K562 (cell line): ENCODE measurements at regions not wholly inside any gene's neighbourhood (a gene's known extent, or its start where the extent isn't known, plus 50 kb on each side); places are given as distances from the start of the nearest gene placed in this dataset.

ENCODE experiments used
- ATAC-seq: fragments of 200-7000 bp; cut with Tn5 transposase; 3 replicates; pipeline ENCODE4 v1.9.1; 2020; ENCODE audit warnings: moderate library complexity
- BruUV-seq: library from RNA; stranded (reverse); fragments of 400-500 nt; replicated peaks from 2 replicates; lab custom pipeline; 2021; lab: Mats Ljungman, UMichigan
- CTCF ChIA-PET: fragments of 300-600 bp; formaldehyde crosslinking; extraction: SDS; loops from one replicate; lab custom pipeline; 2021; ENCODE audit warnings: low intra/inter-chr PET ratio; lab: Yijun Ruan, JAX
- POLR2A ChIA-PET: fragments of 300-600, 350-650 bp; sonication (Branson Sonifier 250); formaldehyde crosslinking; extraction: SDS; loops from one replicate; lab custom pipeline; 2021; ENCODE audit warnings: antibody characterized with exemption, inconsistent platforms; lab: Yijun Ruan, JAX
- DNase-seq, 4 experiments: peaks; one replicate each; pipeline versions ENCODE4 v3.0.0 to v3.0.0-alpha.2; 2011 to 2018; ENCODE audit warnings: low spot score in 3 of 4, mixed read lengths in 3 of 4; ENCODE audit errors: extremely low read depth in 1 of 4
- FAIRE-seq: peaks from 2 replicates; lab custom pipeline; 2011; peaks lifted over from hg19 to GRCh38; lab: Jason Lieb, UNC
- H2AFZ ChIP-seq: 2 replicates; pipeline ENCODE4 v1.6.0; 2011; ENCODE audit warnings: low read depth, low read length, control low read depth, inconsistent platforms
- H3K27ac ChIP-seq: fragments of 200-600 bp; 3 replicates; pipeline ENCODE4 v1.8.0; 2011; ENCODE audit warnings: low read depth, mild to moderate bottlenecking, control low read depth, inconsistent platforms, low read length, moderate library complexity, mixed read lengths; ENCODE audit errors: extremely low read depth
- H3K27me3 ChIP-seq, 2 experiments: fragments of 300-600 bp in 1 of 2; 2 replicates in 1 of 2; 3 replicates in 1 of 2; pipeline versions ENCODE4 v1.6.0 to v1.8.0; 2011; ENCODE audit warnings: inconsistent platforms in 2 of 2, low read length in 2 of 2, mild to moderate bottlenecking in 1 of 2, mixed read lengths in 1 of 2, moderate library complexity in 1 of 2; ENCODE audit not compliant: control insufficient read depth in 2 of 2, insufficient read depth in 2 of 2
- H3K36me3 ChIP-seq: fragments of 300-600 bp; 3 replicates; pipeline ENCODE4 v1.8.0; 2011; ENCODE audit warnings: mild to moderate bottlenecking, low read length, inconsistent platforms; ENCODE audit not compliant: control insufficient read depth, insufficient read depth
- H3K4me1 ChIP-seq, 2 experiments: fragments of 200-600 bp in 1 of 2; replicated peaks in 1 of 2; 2 replicates in 1 of 2; 3 replicates in 1 of 2; pipeline versions ENCODE4 v1.5.1 to v1.8.0; 2011; ENCODE audit warnings: inconsistent platforms in 2 of 2, low read length in 2 of 2, mild to moderate bottlenecking in 1 of 2, mixed read lengths in 1 of 2, moderate library complexity in 1 of 2; ENCODE audit not compliant: control insufficient read depth in 2 of 2, insufficient read depth in 2 of 2
- H3K4me2 ChIP-seq: 2 replicates; pipeline ENCODE4 v1.6.1; 2011; ENCODE audit warnings: low read length, control low read depth, inconsistent platforms, mixed read lengths; ENCODE audit not compliant: insufficient read depth
- H3K4me3 ChIP-seq: fragments of 200-600 bp; sonication (generic), shearing (Covaris generic); 2 replicates; pipeline ENCODE4 v1.5.1; 2016; ENCODE audit warnings: control low read depth, inconsistent platforms
- H3K79me2 ChIP-seq: fragments of 200-600 bp; 3 replicates; pipeline ENCODE4 v1.8.0; 2011; ENCODE audit warnings: low read length, inconsistent platforms; ENCODE audit not compliant: control insufficient read depth, insufficient read depth
- H3K9ac ChIP-seq, 2 experiments: 2 replicates each; pipeline versions ENCODE4 v1.6.0 to v1.6.1; 2011; ENCODE audit warnings: low read depth in 2 of 2, low read length in 2 of 2, control low read depth in 1 of 2, inconsistent platforms in 1 of 2, mild to moderate bottlenecking in 1 of 2, mixed read lengths in 1 of 2; ENCODE audit not compliant: insufficient read depth in 1 of 2
- H3K9me1 ChIP-seq: one replicate; pipeline ENCODE4 v1.6.0; 2011; ENCODE audit warnings: inconsistent platforms, mild to moderate bottlenecking, low read length, moderate library complexity; ENCODE audit not compliant: control insufficient read depth, insufficient read depth
- H3K9me3 ChIP-seq: replicated peaks from 2 replicates; pipeline ENCODE4 v1.5.1; 2011; ENCODE audit warnings: low read depth, low read length, inconsistent platforms; ENCODE audit not compliant: control insufficient read depth, insufficient read depth
- H4K20me1 ChIP-seq: replicated peaks from 2 replicates; pipeline ENCODE4 v1.6.1; 2011; ENCODE audit warnings: low read length, inconsistent platforms, mixed read lengths; ENCODE audit not compliant: control insufficient read depth, insufficient read depth
- EP300 ChIP-seq: IDR thresholded peaks from 2 replicates; pipeline ENCODE4 v1.6.1; 2012; ENCODE audit warnings: low read length, improper control_type of control experiment
- ETV5 ChIP-seq: sonication (generic); formaldehyde crosslinking; IDR thresholded peaks from 2 replicates; pipeline ENCODE4 v1.4.0; 2020; ENCODE audit warnings: low read depth, mild to moderate bottlenecking, missing genetic modification reagents
- MEF2A ChIP-seq: IDR thresholded peaks from 2 replicates; pipeline ENCODE4 v1.6.1; 2011; ENCODE audit warnings: low read depth, mild to moderate bottlenecking, low read length, moderate library complexity; ENCODE audit not compliant: control insufficient read depth
- NFE2 ChIP-seq: IDR thresholded peaks from 2 replicates; pipeline ENCODE4 v1.6.1; 2014; ENCODE audit warnings: antibody characterized with exemption, low read depth
- RNF2 ChIP-seq: sonication (generic); IDR thresholded peaks from 2 replicates; pipeline ENCODE4 v1.6.1; 2016
- SRSF9 ChIP-seq: fragments of 200-400 bp; formaldehyde crosslinking; IDR thresholded peaks from 2 replicates; pipeline ENCODE4 v1.6.1; 2017; ENCODE audit warnings: low read depth, low read length, borderline replicate concordance
- STAG1 ChIP-seq: sonication (generic); formaldehyde crosslinking; IDR thresholded peaks from 2 replicates; pipeline ENCODE4 v1.5.0; 2020; ENCODE audit warnings: missing genetic modification reagents, borderline replicate concordance
- ZNF143 ChIP-seq: sonication (generic); formaldehyde crosslinking; IDR thresholded peaks from 2 replicates; pipeline ENCODE4 v1.9.0; 2022; ENCODE audit warnings: mild to moderate bottlenecking, missing genetic modification reagents
- ZNF174 ChIP-seq: fragments of 250-450 bp; sonication (Bioruptor Pico); IDR thresholded peaks from 2 replicates; pipeline ENCODE4 v1.4.0; 2020; ENCODE audit warnings: mild to moderate bottlenecking
- ZNF589 ChIP-seq: fragments of 200-800 bp; sonication (Bioruptor generic); IDR thresholded peaks from 2 replicates; pipeline ENCODE4 v1.6.1; 2016; ENCODE audit warnings: low read depth, missing genetic modification characterization, missing compliant biosample characterization
- WGBS: fragments of 100-300 bp; shearing (Covaris generic); methylation state at CpG from one replicate; pipeline ENCODE4 v1.1.6; 2016; ENCODE audit warnings: low coverage, mixed read lengths; ENCODE audit not compliant: insufficient coverage; ENCODE audit errors: missing lambda C conversion rate; 5-methylcytosine and 5-hydroxymethylcytosine counted together
- in situ Hi-C: fragments of 300-500 bp; cut with MboI; formaldehyde crosslinking; loops from 4 replicates; pipeline ENCODE4 v1.15.0; 2018; ENCODE audit warnings: inconsistent platforms, mixed read lengths
- intact Hi-C: fragments of 100-400 bp; cut with micrococcal nuclease; formaldehyde crosslinking; loops from 2 replicates; pipeline ENCODE4 v1.14.2; 2022
- TF ChIP-seq, protein P1 (sequence below): sonication (generic); formaldehyde crosslinking; IDR thresholded peaks from 2 replicates; pipeline ENCODE4 v1.8.1; 2023; ENCODE audit warnings: mild to moderate bottlenecking, missing genetic modification reagents
- TF ChIP-seq, protein P2 (sequence below): sonication (generic); formaldehyde crosslinking; IDR thresholded peaks from 2 replicates; pipeline ENCODE4 v1.8.0; 2022; ENCODE audit warnings: mild to moderate bottlenecking, low read depth, missing genetic modification reagents
- TF ChIP-seq, protein P3 (sequence below): sonication (generic); formaldehyde crosslinking; IDR thresholded peaks from 2 replicates; pipeline ENCODE4 v1.8.1; 2023; ENCODE audit warnings: mild to moderate bottlenecking, missing genetic modification reagents, moderate library complexity
- TF ChIP-seq, protein P4 (sequence below), 2 experiments: fragments of 450-650 bp; IDR thresholded peaks; 2 replicates each; pipeline ENCODE4 v1.6.1; 2016

DNA sequence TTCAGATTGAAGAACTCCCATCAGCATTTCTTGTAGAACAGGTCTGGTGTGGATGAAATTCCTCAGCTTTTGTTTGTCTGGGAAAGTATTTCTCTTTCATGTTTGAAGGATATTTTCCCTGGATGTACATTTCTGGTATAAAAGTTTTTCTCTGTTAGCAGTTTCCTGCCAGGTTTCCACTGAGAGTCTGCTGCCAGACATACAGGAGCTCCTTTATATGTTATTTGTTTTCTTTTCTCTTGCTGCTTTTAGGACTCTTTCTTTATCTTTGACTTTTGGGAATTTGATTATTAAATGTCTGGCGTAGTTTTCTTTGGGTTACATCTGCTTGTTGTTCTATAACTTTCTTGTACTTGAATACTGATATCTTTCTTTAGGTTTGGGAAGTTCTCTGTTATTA lies 486.5 kb downstream of the ARAP2 start:
- 0% methylated on average over 1 of the region's 1 CpG for WGBS
- Histone ChIP-seq H3K9ac (no peak overlapping the region), H4K20me1 (no peaks in the 10 kb centered on the region), H3K27ac (no peak overlapping the region), H3K79me2 (no peaks in the 10 kb centered on the region), H3K4me3 (no peak overlapping the region), H3K9me1 (no peaks in the 10 kb centered on the region), H3K4me2 (no peak overlapping the region), H3K27me3 (no peaks in the 10 kb centered on the region), H3K4me1 (no peaks in the 10 kb centered on the region), H3K9me3 (no peaks in the 10 kb centered on the region), H2AFZ (no peak overlapping the region), H3K36me3 (no peaks in the 10 kb centered on the region)
- BruUV-seq: no TSS peak
- ChIA-PET CTCF (no interaction called here), POLR2A (no interaction called here)
- TF ChIP-seq STAG1 (CRISPR knock-in tag) (no peak), ZNF589 (CRISPR knock-in tag) (no peak), ETV5 (no peak), RNF2 (no peak), ZNF143 (CRISPR knock-in tag) (no peak), MEF2A (no peak), NFE2 (no peak), SRSF9 (no peak), EP300 (no peak), ZNF174 (CRISPR knock-in tag) (no peak)
- TF ChIP-seq, protein P1, sequence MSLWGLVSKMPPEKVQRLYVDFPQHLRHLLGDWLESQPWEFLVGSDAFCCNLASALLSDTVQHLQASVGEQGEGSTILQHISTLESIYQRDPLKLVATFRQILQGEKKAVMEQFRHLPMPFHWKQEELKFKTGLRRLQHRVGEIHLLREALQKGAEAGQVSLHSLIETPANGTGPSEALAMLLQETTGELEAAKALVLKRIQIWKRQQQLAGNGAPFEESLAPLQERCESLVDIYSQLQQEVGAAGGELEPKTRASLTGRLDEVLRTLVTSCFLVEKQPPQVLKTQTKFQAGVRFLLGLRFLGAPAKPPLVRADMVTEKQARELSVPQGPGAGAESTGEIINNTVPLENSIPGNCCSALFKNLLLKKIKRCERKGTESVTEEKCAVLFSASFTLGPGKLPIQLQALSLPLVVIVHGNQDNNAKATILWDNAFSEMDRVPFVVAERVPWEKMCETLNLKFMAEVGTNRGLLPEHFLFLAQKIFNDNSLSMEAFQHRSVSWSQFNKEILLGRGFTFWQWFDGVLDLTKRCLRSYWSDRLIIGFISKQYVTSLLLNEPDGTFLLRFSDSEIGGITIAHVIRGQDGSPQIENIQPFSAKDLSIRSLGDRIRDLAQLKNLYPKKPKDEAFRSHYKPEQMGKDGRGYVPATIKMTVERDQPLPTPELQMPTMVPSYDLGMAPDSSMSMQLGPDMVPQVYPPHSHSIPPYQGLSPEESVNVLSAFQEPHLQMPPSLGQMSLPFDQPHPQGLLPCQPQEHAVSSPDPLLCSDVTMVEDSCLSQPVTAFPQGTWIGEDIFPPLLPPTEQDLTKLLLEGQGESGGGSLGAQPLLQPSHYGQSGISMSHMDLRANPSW (CRISPR knock-in tag): no peak
- TF ChIP-seq, protein P2, sequence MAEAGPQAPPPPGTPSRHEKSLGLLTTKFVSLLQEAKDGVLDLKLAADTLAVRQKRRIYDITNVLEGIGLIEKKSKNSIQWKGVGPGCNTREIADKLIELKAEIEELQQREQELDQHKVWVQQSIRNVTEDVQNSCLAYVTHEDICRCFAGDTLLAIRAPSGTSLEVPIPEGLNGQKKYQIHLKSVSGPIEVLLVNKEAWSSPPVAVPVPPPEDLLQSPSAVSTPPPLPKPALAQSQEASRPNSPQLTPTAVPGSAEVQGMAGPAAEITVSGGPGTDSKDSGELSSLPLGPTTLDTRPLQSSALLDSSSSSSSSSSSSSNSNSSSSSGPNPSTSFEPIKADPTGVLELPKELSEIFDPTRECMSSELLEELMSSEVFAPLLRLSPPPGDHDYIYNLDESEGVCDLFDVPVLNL (CRISPR knock-in tag): no peak
- TF ChIP-seq, protein P3, sequence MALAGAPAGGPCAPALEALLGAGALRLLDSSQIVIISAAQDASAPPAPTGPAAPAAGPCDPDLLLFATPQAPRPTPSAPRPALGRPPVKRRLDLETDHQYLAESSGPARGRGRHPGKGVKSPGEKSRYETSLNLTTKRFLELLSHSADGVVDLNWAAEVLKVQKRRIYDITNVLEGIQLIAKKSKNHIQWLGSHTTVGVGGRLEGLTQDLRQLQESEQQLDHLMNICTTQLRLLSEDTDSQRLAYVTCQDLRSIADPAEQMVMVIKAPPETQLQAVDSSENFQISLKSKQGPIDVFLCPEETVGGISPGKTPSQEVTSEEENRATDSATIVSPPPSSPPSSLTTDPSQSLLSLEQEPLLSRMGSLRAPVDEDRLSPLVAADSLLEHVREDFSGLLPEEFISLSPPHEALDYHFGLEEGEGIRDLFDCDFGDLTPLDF (CRISPR knock-in tag): no peak
- TF ChIP-seq, protein P4, sequence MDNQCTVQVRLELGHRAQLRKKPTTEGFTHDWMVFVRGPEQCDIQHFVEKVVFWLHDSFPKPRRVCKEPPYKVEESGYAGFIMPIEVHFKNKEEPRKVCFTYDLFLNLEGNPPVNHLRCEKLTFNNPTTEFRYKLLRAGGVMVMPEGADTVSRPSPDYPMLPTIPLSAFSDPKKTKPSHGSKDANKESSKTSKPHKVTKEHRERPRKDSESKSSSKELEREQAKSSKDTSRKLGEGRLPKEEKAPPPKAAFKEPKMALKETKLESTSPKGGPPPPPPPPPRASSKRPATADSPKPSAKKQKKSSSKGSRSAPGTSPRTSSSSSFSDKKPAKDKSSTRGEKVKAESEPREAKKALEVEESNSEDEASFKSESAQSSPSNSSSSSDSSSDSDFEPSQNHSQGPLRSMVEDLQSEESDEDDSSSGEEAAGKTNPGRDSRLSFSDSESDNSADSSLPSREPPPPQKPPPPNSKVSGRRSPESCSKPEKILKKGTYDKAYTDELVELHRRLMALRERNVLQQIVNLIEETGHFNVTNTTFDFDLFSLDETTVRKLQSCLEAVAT (IDR thresholded peaks at IDR 0.05): no peak
- FAIRE-seq (no peak), ATAC-seq (no peak), DNase-seq (no peak)
- intact Hi-C loops (no loop called here), in situ Hi-C loops (no loop called here)
